ENCODE measurements at regions not wholly inside any gene's neighbourhood (a gene's known extent, or its start where the extent isn't known, plus 50 kb on each side); places are given as distances from the start of the nearest gene placed in this dataset.
"Not testable (repeated sequence)": the region's sequence is repeated elsewhere in the genome, so short reads cannot be mapped to it uniquely, and the experiment has no call there.

DNA sequence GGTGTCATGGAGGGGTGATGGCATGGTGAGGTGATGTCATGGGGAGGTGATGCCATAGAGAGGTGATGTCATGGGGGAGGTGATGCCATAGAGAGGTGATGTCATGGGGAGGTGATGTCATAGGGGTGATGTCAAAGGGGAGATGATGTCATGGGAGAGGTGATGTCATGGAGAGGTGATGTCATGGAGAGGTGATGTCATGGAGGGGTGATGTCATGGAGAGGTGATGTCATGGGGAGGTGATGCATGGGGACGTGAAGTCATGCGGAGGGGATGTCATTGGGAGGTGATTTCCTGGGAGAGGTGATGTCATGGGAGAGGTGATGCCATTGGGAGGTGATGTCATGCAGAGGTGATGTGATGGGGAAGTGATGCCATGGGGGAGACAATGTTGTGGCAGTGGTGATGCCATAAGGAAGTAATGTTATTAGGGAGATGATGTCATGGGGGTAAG, 92.1 kb upstream of the C1orf174 start:
- DNase-seq (ENCODE audit: low read depth in 3 of 3) = no peak

DNA sequence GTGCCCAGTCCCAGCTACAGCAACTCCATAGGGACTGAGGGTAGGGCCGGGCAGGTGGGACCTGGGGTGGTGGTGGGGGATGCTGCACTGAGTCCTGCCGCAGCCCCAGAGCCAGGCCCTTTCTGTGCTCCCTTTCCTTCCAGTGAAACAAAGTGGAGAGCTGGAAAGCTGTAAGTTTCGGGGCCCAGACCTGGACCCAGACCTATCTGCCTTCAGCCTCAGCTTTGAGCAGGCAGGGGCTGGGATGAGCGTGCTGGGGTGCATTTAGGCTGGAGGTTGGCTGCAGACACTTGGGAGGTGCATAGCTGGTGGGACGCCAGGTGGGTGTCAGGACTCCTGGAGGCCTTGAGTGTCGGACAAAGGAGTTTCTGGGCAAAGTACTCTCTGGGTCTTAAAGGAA, 92.7 kb upstream of the C1orf174 start:
- DNase-seq (ENCODE audit: low read depth in 3 of 3) = no peak

DNA sequence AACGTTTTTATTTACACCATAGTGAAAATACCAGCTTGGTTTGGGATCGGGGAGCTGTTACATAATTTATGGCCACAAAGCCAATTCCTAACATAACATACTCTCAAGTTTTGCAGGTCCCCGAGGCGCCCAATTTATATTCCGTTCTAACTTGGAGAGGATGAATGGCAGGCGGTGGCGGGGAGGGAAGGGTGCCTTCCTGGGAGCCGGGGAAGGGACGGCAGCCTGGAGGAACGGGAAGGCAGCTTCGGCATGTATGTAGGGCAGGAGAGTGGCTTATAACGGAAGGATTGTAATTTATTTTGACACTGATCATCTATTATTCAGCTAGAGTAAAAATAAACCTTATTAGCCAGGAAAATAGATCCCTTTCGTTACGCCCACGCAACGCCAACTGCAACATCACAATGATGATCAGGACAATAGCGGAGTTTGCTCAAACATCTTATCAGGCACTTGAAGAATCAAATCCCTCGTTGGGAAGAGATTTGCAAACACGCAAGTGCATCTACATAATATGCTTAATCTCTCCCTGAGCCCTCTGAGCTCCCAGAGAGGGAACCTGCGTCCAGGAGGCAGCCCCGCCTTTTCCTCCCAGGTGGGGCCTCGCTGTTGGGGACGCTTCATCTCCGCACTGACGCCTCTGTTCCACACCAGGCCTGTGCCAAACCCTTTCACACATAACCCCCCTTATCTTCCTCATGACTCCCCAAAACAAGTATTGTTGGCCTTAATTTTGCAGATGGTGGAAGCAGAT, 93.7 kb upstream of the C1orf174 start:
- no peak for DNase-seq (ENCODE audit: low read depth in 3 of 3)

DNA sequence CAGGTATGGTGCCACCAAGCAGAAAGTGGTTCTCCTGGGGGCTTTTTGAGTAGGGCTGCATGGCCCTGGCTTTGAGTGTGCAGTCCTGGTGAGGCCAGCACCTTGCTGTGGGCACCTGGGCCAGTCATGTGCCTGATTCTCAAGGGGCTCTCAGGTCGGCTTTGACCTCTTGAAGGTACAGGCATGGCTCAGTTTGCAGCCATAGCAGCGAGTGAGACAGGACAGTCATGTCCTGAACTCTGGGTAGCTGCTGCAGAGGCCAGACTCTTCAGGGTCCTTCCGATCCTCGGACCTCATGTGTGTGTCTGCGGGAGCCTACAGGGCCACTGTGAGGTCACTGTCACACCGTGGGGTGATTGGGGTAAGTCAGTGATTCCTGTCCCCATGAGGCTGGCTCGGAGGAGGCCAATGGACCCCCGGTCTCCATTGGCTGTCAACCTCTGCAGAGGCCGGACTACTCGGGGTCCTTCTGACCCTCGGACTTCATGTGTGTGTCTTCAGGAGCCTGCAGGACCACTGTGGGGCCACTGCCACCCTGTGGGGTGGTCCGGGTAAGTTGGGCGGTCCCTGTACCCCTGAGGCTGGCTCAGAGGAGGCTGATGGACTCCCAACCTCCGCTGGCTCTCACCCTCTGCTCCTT, 95.2 kb upstream of the C1orf174 start:
- no peak for DNase-seq (ENCODE audit: low read depth in 3 of 3)

DNA sequence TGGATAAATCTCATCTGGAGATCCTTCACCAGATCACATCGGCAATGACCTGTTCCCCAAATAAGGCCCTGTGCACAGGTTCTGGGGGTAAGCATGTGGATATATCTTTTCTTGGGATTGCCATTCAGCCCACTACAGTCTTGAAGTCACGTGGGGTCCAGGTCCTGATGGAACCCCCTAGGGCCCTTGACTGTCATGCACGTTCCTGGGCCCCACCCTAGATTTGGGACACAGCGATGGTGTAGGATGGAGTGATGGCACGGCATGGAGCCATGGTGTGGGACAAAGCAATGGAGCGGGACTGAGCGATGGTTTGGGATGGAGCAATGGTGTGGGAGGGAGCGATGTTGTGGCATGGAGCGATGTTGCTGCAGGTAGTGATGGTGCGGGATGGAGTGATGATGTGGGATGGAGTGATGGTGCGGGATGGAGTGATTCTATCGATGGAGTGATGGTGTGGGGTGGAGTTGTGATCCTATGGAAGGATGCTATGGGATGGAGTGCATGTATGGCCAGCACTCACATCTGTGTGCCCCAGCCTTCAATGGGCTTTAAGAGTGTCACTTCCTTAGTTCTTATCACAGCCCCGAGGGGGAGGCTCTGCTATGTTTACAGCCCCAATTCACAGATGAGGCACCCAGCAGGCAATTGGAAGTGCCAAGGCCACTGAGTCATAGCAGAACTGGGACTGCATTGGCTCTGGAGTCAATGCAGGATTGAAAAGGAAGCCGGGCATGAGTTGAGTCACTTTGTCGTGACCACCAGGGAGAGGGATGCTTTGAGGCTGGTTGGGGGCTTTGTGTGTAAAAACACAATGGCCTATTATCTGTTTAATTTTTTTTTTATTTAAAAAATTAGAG, 97.0 kb upstream of the C1orf174 start:
- no peak for DNase-seq (ENCODE audit: low read depth in 3 of 3)

DNA sequence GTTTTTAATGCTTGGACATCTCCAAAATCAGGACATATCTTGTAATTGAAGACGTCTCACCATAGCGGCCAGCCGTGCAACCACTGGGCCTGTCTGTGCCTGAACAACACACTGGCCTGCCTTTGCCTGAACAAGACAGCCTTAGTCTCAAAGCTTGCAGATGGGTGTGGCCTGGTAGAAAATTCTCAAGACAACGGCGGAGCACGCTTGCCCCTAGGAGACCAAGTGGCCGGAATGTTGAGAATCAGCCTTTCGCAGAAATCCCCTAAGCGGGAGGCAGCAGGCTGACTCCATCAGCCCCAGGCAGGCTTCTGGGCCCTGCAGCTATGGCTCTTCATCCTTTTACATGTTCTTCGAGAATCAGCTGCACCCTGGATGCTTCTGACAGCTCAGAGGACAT, 98.0 kb upstream of the C1orf174 start:
- DNase-seq (ENCODE audit: low read depth in 3 of 3) = no peak

DNA sequence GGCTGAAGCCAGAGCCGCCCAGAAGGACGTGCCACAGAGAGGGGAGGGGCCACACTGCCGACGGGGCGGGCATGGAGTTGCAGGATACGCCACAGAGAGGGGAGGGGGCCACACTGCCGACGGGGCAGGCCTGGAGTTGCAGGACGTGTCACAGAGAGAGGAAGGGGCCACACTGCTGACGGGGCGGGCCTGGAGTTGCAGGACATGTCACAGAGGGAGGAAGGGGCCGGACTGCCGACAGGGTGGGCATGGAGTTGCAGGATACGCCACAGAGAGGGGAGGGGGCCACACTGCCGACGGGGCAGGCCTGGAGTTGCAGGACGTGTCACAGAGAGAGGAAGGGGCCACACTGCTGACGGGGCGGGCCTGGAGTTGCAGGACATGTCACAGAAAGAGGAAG, 99.4 kb upstream of the C1orf174 start:
- not testable (repeated sequence) for DNase-seq (ENCODE audit: low read depth in 3 of 3)

DNA sequence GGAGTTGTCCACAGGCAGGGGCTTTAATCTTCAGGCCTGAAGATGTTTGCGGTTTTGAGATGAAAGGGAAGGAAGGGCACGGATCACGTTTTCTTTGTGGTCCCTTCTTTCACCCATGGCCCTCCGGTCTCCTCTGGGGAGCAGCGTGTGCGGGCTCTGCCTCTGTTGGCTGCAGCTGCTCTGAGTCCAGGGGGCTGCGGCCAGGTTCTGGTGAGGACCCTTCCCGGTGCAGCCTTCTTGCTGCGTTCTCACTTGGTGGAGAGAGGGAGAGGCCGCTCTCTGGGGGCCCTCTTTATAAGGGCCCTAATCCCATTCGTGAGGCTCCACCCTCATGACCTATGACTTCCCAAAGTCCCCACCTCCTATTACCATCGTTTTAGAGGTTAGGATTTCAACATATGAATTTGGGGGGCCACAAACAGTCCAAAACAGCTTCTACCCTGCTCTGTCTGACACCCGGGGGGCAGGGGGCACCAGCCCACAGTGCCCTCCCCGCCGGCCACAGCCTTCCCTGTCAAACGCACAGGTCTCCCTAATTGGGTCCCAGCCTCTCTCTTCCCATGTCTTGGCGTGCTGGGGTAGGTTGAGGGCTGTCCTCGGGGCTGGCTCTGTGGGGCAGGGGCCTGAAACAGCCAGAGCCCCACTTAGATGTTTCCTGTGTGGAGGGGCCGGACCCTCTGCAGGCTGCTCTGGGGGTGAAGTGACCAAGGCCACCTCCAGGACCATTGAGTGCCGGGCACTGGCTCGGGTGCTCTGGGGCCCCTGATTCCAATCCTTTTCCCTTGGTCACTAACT, 100.1 kb upstream of the C1orf174 start:
- no peak for DNase-seq (ENCODE audit: low read depth in 3 of 3)

DNA sequence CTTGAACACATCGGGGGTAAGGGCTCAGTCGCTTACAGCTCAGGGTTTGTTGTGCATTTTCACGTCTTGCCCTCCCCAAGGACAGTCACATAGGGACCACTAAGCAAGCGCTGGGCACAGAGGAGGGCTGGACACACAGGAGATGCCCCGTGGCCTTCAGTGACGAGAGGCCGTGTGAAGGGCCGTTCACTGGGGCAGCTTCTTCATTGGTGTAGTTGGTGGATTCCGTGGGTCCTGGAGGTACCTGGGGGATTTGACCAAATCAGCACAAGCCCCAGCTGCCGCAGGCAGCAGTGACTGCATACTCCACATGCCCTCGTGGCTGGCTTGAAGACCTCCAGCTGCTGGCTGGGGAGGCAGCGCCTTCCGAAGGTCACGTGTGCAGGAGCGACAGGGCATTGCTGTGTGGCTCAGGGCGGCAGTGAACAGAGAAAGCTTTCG, 100.8 kb upstream of the C1orf174 start:
- DNase-seq (ENCODE audit: low read depth in 3 of 3) = no peak

DNA sequence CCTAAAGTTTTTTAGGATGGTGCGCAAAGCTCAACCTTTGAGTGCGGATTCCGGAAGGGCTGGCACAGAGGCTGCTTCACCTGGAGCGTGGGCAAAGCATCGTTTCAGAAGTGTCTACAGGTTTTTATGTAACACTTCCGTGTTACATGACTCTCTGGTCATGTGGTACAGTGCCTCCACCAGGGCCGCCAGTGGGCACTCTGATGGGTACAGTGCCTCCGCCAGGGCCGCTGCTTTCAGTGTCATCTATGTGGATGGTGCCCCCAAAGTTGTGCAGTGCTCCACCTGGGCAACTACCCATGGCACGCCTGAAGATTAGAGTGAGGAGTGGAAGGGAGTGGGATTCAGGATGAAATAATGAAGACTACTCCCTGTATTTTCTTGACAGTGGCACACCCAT, 101.4 kb upstream of the C1orf174 start:
- DNase-seq (ENCODE audit: low read depth in 3 of 3) = no peak

DNA sequence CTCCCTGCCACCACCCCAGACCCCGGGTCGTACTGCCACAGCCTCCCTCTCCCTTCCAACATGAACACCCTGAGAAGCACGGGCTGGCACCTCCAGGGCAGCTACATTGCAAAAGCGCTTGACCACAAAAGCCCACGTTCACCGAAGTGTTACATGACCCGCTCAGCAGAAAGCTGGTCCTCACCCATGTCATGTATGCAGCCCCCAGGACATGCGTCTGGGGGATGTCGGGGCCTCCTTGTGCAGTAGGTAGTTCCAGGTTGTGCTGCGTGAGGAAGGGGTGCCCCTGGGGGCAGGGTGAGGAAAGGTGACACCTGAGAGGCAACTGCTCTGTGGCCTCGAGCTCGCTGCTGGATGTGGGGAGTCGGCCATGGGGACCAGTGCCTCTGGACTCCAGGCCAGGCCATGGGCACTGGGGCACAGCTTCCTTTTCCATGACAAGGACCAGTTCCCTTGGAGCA, 102.0 kb upstream of the C1orf174 start:
- DNase-seq (ENCODE audit: low read depth in 3 of 3) = no peak

DNA sequence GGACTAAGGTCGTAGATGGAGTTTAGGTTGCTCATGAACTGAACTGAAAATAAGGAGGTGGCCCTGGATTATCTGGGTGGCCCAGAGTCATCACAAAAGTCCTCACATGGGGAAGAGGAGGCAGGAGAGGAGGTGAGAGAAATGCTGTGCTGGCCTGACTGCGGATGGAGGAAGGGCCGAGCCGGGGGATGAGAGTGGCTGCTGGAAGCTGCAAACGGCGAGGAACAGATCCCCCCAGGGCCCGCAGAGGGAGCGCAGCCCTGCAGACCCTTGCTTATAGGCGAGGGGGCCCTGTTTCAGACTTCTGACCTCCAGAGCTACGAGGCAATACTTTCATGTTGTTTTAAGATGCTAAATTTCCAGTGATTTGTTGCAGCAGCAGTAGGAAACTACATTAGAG, 102.7 kb upstream of the C1orf174 start:
- no peak for DNase-seq (ENCODE audit: low read depth in 3 of 3)

DNA sequence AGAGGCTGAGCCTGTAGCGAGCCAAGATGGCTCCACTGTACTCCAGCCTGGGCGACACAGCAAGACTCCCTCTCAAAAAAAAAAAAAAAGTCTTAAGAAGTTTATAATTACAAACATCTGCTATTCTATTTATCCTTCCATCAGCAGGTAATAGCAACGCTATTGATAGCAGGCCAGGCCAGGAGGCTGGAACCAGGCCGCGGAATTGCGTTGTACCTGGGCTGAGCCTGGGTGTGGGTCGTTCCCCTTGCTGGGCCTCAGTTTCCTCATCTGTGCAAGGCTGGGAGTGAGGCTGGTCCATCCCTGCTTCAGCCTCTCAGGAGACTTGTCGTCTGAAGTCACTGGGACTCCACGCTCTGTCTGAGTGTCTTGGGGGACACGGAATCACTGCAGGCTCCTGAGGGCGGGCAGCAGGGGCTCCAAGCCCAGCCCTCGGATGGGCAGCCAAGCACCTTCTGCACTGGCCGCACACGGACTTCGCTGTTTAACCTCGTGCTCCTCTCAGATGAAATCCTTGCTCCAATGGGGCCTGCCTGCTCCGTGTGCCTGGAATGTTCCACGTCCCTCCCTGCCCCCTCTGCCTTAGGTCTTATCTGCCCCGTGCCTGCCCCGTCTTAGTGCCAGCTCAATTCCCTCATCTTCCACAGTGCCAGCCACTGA, 103.9 kb upstream of the C1orf174 start:
- DNase-seq (ENCODE audit: low read depth in 3 of 3) = no peak

DNA sequence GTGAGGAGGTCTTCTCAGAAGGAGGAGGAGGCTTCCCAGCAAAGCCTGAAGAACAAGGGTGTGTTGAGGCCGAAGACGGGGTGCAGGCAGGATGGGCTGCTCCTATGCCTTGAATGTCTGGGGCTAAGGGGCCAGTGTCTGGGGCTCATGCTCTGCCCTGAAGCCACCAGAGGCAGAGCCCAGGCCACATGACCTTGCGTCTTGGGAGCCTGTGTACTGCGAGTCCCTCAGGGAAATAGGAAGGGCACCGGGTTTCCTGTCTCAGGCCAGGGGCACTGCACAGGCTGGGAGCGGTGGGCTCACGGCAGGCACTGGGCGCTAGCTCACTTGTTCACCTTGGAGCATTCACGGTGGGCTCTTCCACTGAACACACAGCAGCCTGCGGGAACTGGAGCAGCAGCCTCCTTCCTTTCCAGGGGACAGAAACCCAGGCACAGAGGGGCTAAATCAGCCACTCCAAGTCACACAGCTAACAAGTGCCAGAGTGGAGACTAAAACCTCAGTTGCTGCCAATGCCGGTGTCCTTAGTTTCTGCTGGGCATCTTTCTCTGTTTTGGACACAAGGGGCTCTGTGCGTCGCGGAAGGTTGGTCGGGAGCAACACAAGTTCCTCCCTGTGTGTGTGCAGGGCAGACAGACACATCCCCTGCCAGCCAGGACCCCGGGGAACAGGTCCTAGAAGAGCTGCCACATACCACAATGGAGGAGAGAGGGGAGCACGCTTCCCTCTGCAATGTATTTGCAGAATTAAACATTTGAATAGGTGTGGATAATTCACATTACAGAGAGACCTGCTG, 104.8 kb upstream of the C1orf174 start:
- DNase-seq (ENCODE audit: low read depth in 3 of 3) = no peak

DNA sequence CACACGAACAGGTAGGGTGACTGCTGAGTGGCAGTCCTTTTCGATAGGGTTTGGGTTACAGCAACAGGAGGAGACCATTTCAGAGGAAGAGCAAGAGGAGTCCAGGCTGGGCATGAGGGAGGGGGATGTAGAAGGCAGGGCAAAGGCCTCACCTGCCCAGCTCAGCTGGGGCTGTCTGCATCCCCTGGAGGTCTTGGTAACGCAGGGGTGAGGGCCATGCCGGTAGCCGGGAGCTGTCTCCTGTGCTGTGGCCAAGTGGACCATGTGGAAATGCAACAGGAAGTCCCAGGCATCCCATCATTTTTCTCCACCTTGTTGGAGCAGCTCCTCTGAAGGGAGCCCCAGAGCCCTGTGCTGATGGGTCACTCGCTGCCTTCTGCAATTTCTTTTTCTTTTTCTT, 105.4 kb upstream of the C1orf174 start:
- no peak for DNase-seq (ENCODE audit: low read depth in 3 of 3)

DNA sequence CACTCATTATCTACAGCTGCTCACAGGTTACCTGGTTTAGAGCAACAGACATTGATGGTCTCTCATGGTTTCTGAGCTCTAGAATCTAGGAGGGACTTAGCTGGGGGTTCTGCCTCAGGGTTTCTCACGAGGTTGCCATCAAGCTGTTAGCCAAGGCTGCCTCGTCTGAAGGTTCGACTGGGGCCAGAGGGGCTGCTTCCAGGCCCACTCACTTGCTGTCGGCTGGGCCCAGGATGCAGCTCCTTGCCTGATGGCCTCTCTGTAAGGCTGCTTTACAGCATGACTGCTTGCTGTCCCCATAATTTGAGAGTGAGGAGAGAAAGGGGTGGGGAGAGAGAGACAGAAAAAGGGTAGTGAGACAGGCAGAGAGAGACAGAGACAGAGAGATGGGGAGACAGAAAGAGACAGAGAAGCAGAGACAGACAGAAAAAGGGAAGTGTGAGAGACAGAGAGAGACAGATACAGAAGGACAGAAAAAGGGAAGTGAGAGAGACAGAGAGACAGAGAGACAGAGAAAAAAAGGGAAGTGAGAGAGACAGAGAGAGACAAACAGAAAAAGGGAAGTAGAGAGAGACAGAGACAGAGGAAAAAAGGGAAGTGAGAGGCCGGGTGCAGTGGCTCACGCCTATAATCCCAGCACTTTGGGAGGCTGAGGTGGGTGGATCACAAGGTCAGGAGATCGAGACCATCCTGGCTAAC, 106.8 kb upstream of the C1orf174 start:
- DNase-seq (ENCODE audit: low read depth in 3 of 3) = no peak

DNA sequence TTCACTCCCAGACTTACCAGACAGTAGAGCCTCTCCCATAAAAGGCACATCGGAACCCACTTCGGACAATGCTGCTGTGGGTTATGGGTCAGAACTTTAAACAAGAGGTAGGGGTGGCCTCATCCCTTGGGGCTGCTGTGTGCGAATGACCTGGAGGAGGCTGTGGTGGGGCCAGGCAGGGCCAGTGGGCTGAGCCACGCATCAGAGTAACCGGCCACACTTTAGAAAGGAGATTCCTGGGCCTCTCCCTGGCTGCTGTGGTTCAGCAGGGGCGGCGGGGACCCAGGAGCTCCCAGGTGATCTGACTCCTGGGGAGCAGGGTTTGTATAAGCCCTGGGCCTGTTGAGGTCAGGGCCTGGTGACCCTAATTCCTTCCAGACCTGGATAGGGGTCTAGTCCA, 110.2 kb upstream of the C1orf174 start:
- no peak for DNase-seq (ENCODE audit: low read depth in 3 of 3)

DNA sequence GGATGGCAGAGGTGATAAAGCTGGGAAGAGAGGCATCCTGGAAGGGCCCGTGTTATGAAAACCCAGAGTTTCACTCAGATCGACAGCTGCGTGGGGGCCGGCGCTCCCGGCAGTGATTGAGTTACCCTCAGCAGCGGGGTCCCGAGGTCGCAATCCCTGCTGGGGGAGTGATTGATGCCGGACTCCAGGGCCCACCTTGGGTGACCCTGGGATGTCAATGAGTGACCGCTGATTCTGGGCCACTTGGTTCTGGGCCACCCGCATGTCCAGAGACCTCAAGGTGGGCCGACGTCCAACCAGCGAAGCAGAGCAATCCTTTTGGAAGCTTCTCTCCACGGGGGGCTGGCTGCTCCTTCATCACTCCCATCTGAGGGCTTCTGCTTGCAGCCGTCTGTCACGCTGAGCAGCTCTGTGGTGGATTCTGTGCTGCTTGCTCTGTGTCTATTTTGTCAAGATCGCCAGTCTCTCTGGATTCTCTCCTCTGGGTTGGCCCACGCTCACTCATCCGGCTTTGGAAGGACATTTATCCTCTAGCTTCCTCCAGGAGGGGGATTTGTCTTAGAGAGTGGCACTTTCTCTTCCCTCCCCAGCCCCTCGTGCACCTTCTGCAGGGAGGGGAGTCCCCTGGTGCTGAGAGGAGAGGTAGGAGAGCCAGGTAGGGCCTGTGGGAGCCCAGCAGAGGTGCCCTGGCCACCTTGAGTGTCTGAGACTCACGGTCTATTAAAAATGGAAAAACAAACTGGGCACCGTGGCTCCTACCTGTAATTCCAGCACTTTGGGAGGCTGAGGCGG, 110.9 kb upstream of the C1orf174 start:
- no peak for DNase-seq (ENCODE audit: low read depth in 3 of 3)

Data from stimulated activated CD4-positive, alpha-beta T cell treated with anti-CD3 and anti-CD28 coated beads, TNF-alpha, amount 100 ng/mL, for 4 hours (primary cell).